H1 (cell line): ENCODE measurements at regions not wholly inside any gene's neighbourhood (a gene's known extent, or its start where the extent isn't known, plus 50 kb on each side); places are given as distances from the start of the nearest gene placed in this dataset.

Experiments
- BRCA1 ChIP-seq: IDR thresholded peaks from 2 replicates; pipeline ENCODE4 v1.6.1; 2012; ENCODE audit warnings: low read depth, low read length, improper control_type of control experiment
- CBX5 ChIP-seq: fragments of 300-800, 300-1000 bp; sonication (generic); IDR thresholded peaks from 2 replicates; pipeline ENCODE4 v1.7.1; 2016; ENCODE audit warnings: antibody characterized with exemption, low read length, low read depth
- EP300 ChIP-seq, 2 experiments: IDR thresholded peaks; 1 replicate in 1 of 2; 2 replicates in 1 of 2; pipeline ENCODE4 v1.6.1; 2011 to 2012; ENCODE audit warnings: low read depth in 2 of 2, low read length in 2 of 2, mild to moderate bottlenecking in 2 of 2, borderline replicate concordance in 1 of 2, inconsistent platforms in 1 of 2, moderate library complexity in 1 of 2
- JUND ChIP-seq: IDR thresholded peaks from 2 replicates; pipeline ENCODE4 v1.6.1; 2011; ENCODE audit warnings: mild to moderate bottlenecking, improper control_type of control experiment, low read length
- KDM1A ChIP-seq: fragments of 200-600, 300-600 bp; sonication (generic); IDR thresholded peaks from 2 replicates; pipeline ENCODE4 v1.7.1; 2016; ENCODE audit warnings: mild to moderate bottlenecking, low read length, borderline replicate concordance
- NRF1 ChIP-seq: IDR thresholded peaks from 2 replicates; pipeline ENCODE4 v1.6.1; 2011; ENCODE audit warnings: mild to moderate bottlenecking, low read depth, low read length, improper control_type of control experiment
- POLR2A ChIP-seq, 2 experiments: IDR thresholded peaks; 1 replicate in 1 of 2; 2 replicates in 1 of 2; pipeline ENCODE4 v1.6.1; 2011; ENCODE audit warnings: low read depth in 2 of 2, low read length in 2 of 2, mild to moderate bottlenecking in 2 of 2; ENCODE audit errors: control extremely low read depth in 1 of 2
- RAD21 ChIP-seq, 2 experiments: IDR thresholded peaks in 1 of 2; conservative IDR thresholded peaks in 1 of 2; 2 replicates each; pipeline ENCODE4 v1.6.1; 2011; ENCODE audit warnings: low read depth in 2 of 2, low read length in 2 of 2, improper control_type of control experiment in 1 of 2, inconsistent platforms in 1 of 2, mild to moderate bottlenecking in 1 of 2, moderate library complexity in 1 of 2
- RFX5 ChIP-seq: IDR thresholded peaks from 2 replicates; pipeline ENCODE4 v1.6.1; 2011; ENCODE audit warnings: low read depth, low read length, improper control_type of control experiment, borderline replicate concordance
- SAP30 ChIP-seq: fragments of 300-600 bp; sonication (generic); IDR thresholded peaks from 2 replicates; pipeline ENCODE4 v1.7.1; 2012; ENCODE audit warnings: low read length, moderate library complexity, mild to moderate bottlenecking, inconsistent platforms; ENCODE audit not compliant: insufficient read depth, insufficient replicate concordance
- SP1 ChIP-seq: IDR thresholded peaks from 2 replicates; pipeline ENCODE4 v1.6.1; 2011; ENCODE audit warnings: low read depth, low read length
- TAF1 ChIP-seq: IDR thresholded peaks from 2 replicates; pipeline ENCODE4 v1.6.1; 2011; ENCODE audit warnings: mild to moderate bottlenecking, low read depth, low read length
- TF ChIP-seq, protein P1 (sequence below), 3 experiments: IDR thresholded peaks; 1 replicate in 2 of 3; 2 replicates in 1 of 3; pipeline versions ENCODE4 v1.5.1 to v1.6.1; 2011; ENCODE audit warnings: low read length in 3 of 3, mild to moderate bottlenecking in 3 of 3, inconsistent platforms in 2 of 3, low read depth in 1 of 3, moderate library complexity in 1 of 3; ENCODE audit not compliant: insufficient read depth in 1 of 3; ENCODE audit errors: control extremely low read depth in 1 of 3
- TF ChIP-seq, protein P2 (sequence below): IDR thresholded peaks from 2 replicates; pipeline ENCODE4 v1.6.1; 2012; ENCODE audit warnings: low read length, inconsistent platforms

DNA sequence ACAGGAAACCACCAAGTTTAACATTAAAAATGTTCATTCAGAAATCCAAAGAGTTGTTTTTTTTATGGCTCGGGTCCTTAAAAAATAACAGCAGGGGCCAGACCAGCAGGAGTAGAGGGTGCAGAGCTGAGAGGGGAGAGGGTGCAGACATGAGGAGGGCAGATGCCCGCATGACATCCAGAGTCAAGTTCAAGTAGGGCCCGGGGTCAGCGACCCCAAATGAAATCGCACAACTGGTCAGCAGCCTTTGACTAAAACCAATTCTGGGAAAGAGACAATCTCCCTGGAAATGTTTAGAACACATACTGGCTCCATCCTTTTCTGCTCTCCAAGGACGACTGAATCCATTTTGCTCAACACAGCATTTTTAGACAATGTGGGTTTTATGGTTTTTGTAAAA, 297.5 kb downstream of the FGFR2 start:
- TF ChIP-seq SP1 (no peak), POLR2A (IDR thresholded peaks at IDR 0.05; ENCODE audit: control extremely low read depth in 1 of 2, low read depth in 2 of 2, low read length in 2 of 2) (no peak), NRF1 (no peak), JUND (no peak), RAD21 (IDR thresholded peaks at IDR 0.05 in 1 of 2, conservative IDR thresholded peaks at IDR 0.05 in 1 of 2; ENCODE audit: low read depth in 2 of 2, low read length in 2 of 2) (no peak), SAP30 (no peak), TAF1 (no peak), KDM1A (no peak), EP300 (IDR thresholded peaks at IDR 0.05; ENCODE audit: borderline replicate concordance in 1 of 2, low read depth in 2 of 2, low read length in 2 of 2) (no peak), BRCA1 (no peak), RFX5 (no peak), CBX5 (no peak)
- TF ChIP-seq, protein P1, sequence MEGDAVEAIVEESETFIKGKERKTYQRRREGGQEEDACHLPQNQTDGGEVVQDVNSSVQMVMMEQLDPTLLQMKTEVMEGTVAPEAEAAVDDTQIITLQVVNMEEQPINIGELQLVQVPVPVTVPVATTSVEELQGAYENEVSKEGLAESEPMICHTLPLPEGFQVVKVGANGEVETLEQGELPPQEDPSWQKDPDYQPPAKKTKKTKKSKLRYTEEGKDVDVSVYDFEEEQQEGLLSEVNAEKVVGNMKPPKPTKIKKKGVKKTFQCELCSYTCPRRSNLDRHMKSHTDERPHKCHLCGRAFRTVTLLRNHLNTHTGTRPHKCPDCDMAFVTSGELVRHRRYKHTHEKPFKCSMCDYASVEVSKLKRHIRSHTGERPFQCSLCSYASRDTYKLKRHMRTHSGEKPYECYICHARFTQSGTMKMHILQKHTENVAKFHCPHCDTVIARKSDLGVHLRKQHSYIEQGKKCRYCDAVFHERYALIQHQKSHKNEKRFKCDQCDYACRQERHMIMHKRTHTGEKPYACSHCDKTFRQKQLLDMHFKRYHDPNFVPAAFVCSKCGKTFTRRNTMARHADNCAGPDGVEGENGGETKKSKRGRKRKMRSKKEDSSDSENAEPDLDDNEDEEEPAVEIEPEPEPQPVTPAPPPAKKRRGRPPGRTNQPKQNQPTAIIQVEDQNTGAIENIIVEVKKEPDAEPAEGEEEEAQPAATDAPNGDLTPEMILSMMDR (IDR thresholded peaks at IDR 0.05; ENCODE audit: control extremely low read depth in 1 of 3, insufficient read depth in 1 of 3, low read depth in 1 of 3, low read length in 3 of 3): no peak
- TF ChIP-seq, protein P2, sequence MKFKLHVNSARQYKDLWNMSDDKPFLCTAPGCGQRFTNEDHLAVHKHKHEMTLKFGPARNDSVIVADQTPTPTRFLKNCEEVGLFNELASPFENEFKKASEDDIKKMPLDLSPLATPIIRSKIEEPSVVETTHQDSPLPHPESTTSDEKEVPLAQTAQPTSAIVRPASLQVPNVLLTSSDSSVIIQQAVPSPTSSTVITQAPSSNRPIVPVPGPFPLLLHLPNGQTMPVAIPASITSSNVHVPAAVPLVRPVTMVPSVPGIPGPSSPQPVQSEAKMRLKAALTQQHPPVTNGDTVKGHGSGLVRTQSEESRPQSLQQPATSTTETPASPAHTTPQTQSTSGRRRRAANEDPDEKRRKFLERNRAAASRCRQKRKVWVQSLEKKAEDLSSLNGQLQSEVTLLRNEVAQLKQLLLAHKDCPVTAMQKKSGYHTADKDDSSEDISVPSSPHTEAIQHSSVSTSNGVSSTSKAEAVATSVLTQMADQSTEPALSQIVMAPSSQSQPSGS: no peak
